Right cardiac atrium (tissue), 5 donors: ENCODE measurements at regions not wholly inside any gene's neighbourhood (a gene's known extent, or its start where the extent isn't known, plus 50 kb on each side); places are given as distances from the start of the nearest gene placed in this dataset.

Experiments
- ATAC-seq, 2 donors: fragments of 200-7000 bp; cut with Tn5 transposase; one replicate each; pipeline versions ENCODE4 v1.8.0 to v1.9.1; 2020; ENCODE audit warnings: moderate library complexity in 2 of 2, mild to moderate bottlenecking in 1 of 2
- DNase-seq, 3 donors: peaks; one replicate each; pipeline ENCODE4 v3.0.0-alpha.2; 2020
- H3K27ac ChIP-seq: one replicate; pipeline ENCODE4 v1.5.1; 2013; ENCODE audit warnings: mild to moderate bottlenecking, low read length, control low read depth, moderate library complexity
- H3K27me3 ChIP-seq: one replicate; pipeline ENCODE4 v1.6.1; 2013; ENCODE audit not compliant: control insufficient read depth, insufficient read depth
- H3K4me1 ChIP-seq: one replicate; pipeline ENCODE4 v1.6.1; 2013; ENCODE audit warnings: low read length; ENCODE audit not compliant: control insufficient read depth, insufficient read depth
- H3K4me3 ChIP-seq: one replicate; pipeline ENCODE4 v1.5.1; 2013; ENCODE audit warnings: low read length, control low read depth
- H3K9me3 ChIP-seq: one replicate; pipeline ENCODE4 v1.6.1; 2013; ENCODE audit warnings: low read length; ENCODE audit not compliant: control insufficient read depth
- WGBS: extraction: QIAGEN DNeasy Blood & Tissue Kit; methylation state at CpG from one replicate; pipeline ENCODE4 v1.1.7; 2013; 5-methylcytosine and 5-hydroxymethylcytosine counted together
- intact Hi-C, 4 donors: fragments of 100-400 bp; cut with DNase I; formaldehyde crosslinking; loops; one replicate each; pipeline versions ENCODE4 v1.11.0 to v1.14.0; 2022 to 2023
- donor health status: healthy with polysubstance abuse.
- donor health status: DM: no; HTN: yes; CAD: no.
- donor health status: DM: no; HTN: no; CAD: no.
- donor health status: DM: no; HTN: yes; CAD: no; lungs with severe emphysema.
- donor health status: DM: yes; HTN: yes; CAD: no.

DNA sequence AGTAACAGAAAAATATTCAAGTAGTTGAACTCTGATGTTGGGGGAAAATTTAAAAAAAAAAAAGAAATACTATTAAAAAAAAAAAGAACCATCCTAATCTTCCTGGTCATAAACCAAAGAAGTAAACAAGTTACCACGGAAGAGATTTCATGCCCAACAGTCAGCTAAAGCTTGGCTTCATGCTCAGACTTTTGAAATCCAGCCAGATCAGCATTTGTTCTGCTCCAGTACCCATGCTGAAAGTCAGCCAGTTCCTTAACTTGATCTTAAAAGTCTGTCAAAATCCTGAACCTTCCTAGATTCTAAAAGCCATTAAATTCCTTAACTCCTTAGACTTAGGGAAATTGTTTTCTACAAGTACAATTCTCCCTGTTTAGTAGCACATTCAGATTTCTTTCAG is 908.7 kb upstream of the CDH9 start:
- WGBS: 11% methylated on average over 1 of the region's 1 CpG
- DNase-seq (no peak), ATAC-seq (no peak)
- H3K4me3 ChIP-seq: no peak overlapping the region
- intact Hi-C loops: no loop called here
- no peaks in the 10 kb centered on the region for H3K4me1 ChIP-seq
- no peaks in the 10 kb centered on the region for H3K9me3 ChIP-seq
- H3K27me3 ChIP-seq: no peaks in the 10 kb centered on the region
- H3K27ac ChIP-seq: no peak overlapping the region

DNA sequence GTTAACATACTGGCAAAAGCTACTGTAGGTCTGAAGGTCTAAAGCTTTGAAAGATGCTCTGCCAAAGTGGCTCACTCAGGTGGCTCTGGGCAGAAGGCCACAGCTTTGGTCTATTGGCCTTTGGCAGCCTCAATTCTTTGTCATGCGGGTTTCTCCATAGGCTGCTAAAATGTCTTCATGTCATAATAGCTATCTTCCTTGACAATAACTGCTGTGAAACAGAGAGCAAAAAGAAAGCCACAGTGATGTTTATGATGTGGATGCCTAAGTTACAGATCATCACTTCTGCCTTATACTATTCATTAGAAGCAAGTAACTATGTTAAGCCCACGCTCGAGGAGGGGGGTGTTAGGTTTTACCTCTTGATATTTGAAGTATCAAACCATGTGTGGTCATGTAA is 906.1 kb upstream of the CDH9 start:
- intact Hi-C loops: no loop called here
- DNase-seq (no peak), ATAC-seq (no peak)
- no peak overlapping the region for H3K4me3 ChIP-seq
- WGBS: 90% methylated on average over 3 of the region's 3 CpGs
- H3K27me3 ChIP-seq: no peaks in the 10 kb centered on the region
- no peak overlapping the region for H3K27ac ChIP-seq
- no peaks in the 10 kb centered on the region for H3K4me1 ChIP-seq
- H3K9me3 ChIP-seq: no peaks in the 10 kb centered on the region

DNA sequence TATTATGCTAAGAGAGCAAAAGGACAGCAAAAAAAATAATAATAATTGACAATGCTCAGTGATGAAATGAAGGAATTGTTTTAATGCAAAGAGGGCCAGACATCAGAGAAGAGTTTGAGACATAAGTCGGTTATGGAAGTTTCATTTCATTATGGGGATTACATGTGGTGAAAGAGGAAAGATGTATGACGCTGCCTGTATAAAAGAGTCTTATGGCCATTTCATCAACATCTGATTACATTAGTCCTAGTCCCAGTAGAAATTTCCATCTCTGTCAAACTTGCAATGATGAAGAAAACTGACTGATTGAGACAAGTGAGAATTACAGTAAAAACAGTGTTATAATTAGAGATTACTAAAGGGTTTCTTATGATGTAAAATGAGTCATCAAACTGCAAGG is 900.6 kb upstream of the CDH9 start:
- no peaks in the 10 kb centered on the region for H3K4me1 ChIP-seq
- H3K4me3 ChIP-seq: no peak overlapping the region
- ATAC-seq: no peak
- 77% methylated on average over 2 of the region's 2 CpGs for WGBS
- peaks cover 2% of the 10 kb centered on the region for H3K9me3 ChIP-seq
- H3K27ac ChIP-seq: no peak overlapping the region
- DNase-seq: no peak
- H3K27me3 ChIP-seq: no peaks in the 10 kb centered on the region
- intact Hi-C loops: no loop called here

DNA sequence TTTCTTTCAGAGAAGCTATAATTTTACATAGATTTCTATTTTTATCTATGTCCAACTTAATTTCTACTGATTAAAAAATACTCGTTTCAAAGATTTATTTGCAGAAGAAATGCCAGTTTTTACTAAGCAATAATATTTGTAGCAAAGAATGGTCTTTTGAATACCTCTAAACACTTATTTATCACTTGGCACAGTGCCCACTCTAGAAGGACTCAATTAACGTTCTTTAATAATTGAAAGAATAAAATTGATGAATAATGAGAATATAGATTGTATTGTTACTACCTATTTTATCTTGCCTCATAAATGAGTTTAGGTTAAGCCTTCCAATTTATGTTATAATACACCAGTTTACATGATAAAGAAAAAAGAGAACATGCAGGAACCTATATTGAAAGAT is 889.7 kb upstream of the CDH9 start:
- ATAC-seq: no peak
- H3K27me3 ChIP-seq: no peaks in the 10 kb centered on the region
- DNase-seq: no peak
- 61% methylated on average over 2 of the region's 2 CpGs for WGBS
- H3K27ac ChIP-seq: no peak overlapping the region
- no peaks in the 10 kb centered on the region for H3K4me1 ChIP-seq
- H3K9me3 ChIP-seq: no peaks in the 10 kb centered on the region
- H3K4me3 ChIP-seq: no peak overlapping the region
- intact Hi-C loops: no loop called here

DNA sequence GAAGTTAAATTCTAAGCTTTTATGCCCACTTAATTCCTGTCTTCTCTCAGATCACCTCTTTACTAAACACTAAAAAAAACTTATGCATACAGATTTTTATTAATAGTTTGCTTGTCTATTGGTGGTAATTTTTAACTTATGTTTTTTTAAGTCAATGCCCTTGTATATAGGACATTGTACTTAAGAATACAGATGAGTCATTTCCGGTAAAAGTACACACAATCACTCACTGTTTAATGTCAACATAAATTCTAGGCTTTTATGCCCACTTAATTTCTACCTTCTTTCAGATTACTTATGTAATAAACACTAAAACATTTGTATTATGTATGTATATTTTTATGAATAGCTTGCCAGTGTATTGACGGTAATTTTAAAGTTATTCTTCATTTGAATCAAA is 872.8 kb upstream of the CDH9 start:
- no peaks in the 10 kb centered on the region for H3K9me3 ChIP-seq
- no peak overlapping the region for H3K4me3 ChIP-seq
- H3K27ac ChIP-seq: no peak overlapping the region
- DNase-seq: no peak
- ATAC-seq: no peak
- WGBS: 84% methylated on average over 2 of the region's 2 CpGs
- H3K27me3 ChIP-seq: no peaks in the 10 kb centered on the region
- no peaks in the 10 kb centered on the region for H3K4me1 ChIP-seq
- intact Hi-C loops: no loop called here

DNA sequence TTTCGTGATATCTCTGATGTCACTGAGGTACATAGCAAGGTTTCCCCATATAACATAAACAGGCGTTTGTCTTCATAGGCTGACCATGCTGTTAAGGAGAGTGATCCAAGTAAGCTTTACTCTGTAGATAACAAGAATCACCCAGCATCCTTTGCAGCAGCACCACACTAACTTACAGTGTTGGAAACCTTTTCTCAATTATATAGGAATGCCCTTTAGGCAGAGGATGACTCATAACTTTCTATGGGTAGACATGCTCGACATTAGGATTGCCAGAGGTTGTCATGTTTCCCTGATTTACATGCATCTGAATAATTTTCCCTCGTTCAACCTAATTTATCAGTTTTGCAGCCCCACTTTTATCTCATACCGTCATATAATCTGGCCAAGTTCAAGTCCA is 870.0 kb upstream of the CDH9 start:
- H3K27me3 ChIP-seq: no peaks in the 10 kb centered on the region

DNA sequence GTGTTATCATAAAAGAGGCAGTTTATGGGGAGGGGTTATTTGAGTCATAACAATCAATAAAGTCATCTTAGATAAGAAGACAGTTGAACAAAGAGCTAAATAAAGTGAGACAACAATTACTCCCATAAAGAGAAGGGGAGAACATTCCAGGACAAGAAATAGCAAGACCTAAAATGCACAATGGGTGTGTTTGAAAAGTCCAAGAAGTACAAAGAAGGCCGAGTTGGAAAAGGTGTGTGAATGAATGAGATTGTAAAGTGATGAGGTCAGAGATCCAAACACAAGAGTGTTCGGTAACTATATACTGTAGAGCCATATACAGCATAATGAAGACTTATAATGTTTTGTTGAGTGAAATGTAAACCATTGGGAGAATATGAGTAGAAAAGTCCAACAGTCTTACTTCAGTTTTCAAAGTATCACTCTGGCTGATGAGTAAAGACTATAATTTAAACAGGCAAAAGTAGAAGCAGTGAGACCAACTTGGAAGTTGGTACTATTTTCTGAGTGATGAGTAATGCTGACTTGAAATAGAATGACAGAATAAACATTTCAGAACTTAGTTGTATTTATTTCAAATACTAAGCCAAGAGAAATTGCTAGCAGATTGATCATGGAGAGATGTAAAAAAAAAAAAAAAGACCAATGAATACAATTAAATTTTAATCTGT is 868.7 kb upstream of the CDH9 start:
- no peak overlapping the region for H3K4me3 ChIP-seq
- no peak overlapping the region for H3K27ac ChIP-seq
- DNase-seq: no peak
- ATAC-seq: no peak
- no peaks in the 10 kb centered on the region for H3K27me3 ChIP-seq
- H3K9me3 ChIP-seq: no peaks in the 10 kb centered on the region
- intact Hi-C loops: no loop called here
- no peaks in the 10 kb centered on the region for H3K4me1 ChIP-seq
- WGBS: 74% methylated on average over 2 of the region's 2 CpGs

More for the DNA sequence above, 870.0 kb upstream of the CDH9 start:
- Histone ChIP-seq H3K27ac (no peak overlapping the region), H3K9me3 (no peaks in the 10 kb centered on the region), H3K4me3 (no peak overlapping the region), H3K4me1 (no peaks in the 10 kb centered on the region)
- no peak for DNase-seq
- ATAC-seq: no peak
- WGBS: 70% methylated on average over 5 of the region's 5 CpGs
- intact Hi-C loops: no loop called here

DNA sequence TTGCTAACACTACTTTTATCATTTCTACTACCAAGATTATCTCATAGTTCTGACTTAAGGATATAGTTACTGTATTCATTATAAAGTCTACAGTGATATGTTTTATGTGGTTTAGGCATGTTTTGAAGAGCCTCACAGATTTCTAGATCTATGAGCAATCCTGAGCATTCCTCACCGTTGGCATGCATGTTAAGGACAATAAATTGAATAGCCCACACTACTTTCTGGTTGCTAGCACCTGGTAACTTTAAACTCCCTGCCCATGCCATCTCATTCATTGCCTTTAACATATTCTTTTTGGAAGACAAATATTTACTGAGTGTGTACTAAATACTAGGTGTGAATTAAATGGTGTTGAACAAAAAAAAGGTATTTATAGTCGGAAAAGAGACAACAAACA is 868.1 kb upstream of the CDH9 start:
- Histone ChIP-seq H3K9me3 (no peaks in the 10 kb centered on the region), H3K4me3 (no peak overlapping the region), H3K27ac (no peak overlapping the region), H3K4me1 (no peaks in the 10 kb centered on the region), H3K27me3 (no peaks in the 10 kb centered on the region)
- intact Hi-C loops: no loop called here
- DNase-seq: no peak
- no peak for ATAC-seq
- WGBS: 50% methylated on average over 2 of the region's 2 CpGs

DNA sequence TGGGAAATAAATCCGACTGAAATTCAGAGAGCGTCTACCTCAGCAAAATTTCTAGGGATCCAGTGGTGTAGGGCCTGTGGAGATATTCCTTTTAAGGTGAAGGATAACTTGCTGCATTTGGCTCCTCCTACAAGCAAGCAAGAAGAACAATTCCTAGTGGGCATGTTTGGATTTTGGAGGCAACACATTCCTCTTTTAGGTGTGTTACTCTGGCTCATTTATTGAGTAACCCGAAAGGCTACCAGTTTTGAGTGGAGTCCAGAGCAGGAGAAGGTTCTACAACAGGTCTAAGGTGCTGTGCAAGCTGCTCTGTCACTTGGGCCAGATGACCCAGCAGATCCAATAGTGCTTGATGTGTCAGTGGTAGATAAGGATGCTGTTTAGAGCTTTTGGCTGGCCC is 862.4 kb upstream of the CDH9 start:
- intact Hi-C loops: no loop called here
- ATAC-seq: no peak
- Histone ChIP-seq H3K4me1 (no peaks in the 10 kb centered on the region), H3K27ac (no peak overlapping the region), H3K9me3 (peaks cover 6% of the 10 kb centered on the region), H3K27me3 (no peaks in the 10 kb centered on the region), H3K4me3 (no peak overlapping the region)
- 65% methylated on average over 3 of the region's 3 CpGs for WGBS
- no peak for DNase-seq

DNA sequence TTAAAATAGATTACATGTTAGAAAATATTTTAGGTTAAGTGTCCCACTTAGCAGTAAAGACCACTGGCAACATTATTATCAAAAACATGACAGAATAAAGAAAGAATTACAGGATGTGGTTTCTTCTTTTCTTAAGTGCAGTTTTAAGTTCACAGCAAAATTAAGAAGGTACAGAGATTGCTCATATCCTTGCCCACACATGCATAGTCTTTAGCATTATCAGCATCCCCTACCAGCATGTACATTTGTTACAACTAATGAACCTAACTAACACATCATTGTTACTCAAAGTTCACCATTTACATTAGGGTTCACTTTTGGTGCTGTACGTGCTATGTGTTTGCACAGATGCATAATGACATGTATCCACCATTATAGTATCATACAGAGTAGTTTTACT is 837.7 kb upstream of the CDH9 start:
- ATAC-seq: no peak
- no peak overlapping the region for H3K4me3 ChIP-seq
- intact Hi-C loops: no loop called here
- no peak for DNase-seq
- no peak overlapping the region for H3K27ac ChIP-seq
- no peaks in the 10 kb centered on the region for H3K9me3 ChIP-seq
- H3K4me1 ChIP-seq: no peaks in the 10 kb centered on the region
- whole genome bisulfite sequencing: 64% methylated on average over 1 of the region's 1 CpG
- H3K27me3 ChIP-seq: no peaks in the 10 kb centered on the region

DNA sequence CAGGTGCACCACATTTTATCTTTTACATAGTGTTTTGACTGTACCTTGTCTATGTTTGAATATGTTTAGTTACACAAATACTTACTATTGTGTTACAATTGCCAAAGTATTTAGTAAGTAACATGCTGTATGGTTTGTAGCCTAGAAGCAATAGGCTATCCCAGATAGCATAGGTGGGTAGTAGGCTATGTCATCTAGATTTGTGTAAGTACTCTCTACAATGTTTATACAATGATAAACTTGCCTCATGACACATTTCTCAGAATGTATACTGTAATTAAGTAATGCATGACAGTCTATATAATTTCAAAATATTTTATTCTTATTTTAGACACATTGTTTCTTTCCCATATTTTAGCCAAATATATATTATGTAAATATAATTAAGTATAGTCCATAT is 836.8 kb upstream of the CDH9 start:
- no peaks in the 10 kb centered on the region for H3K27me3 ChIP-seq
- H3K4me1 ChIP-seq: no peaks in the 10 kb centered on the region
- H3K27ac ChIP-seq: no peak overlapping the region
- no peak for ATAC-seq
- H3K9me3 ChIP-seq: peaks cover 3% of the 10 kb centered on the region
- intact Hi-C loops: no loop called here
- DNase-seq: no peak
- H3K4me3 ChIP-seq: no peak overlapping the region

DNA sequence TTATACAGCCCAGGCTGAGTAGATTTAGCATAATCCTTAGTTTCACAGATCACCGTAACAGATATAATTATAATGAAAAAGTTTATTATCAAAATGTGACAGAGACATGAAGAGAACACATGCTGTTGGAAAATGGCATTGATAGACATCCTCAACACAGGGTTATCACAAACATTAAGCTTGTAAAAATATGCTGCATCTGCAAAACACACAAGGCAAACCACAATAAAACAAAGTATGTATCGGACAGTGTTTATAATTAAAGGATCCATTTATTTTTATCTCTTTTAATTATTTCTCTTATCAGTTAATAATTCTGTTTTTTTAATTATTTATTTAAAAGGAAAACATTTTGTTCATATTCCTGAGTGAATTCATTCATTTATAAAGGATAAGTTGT is 829.9 kb upstream of the CDH9 start:
- 95% methylated on average over 2 of the region's 2 CpGs for WGBS
- intact Hi-C loops: no loop called here
- Histone ChIP-seq H3K27me3 (no peaks in the 10 kb centered on the region), H3K4me1 (no peaks in the 10 kb centered on the region), H3K4me3 (no peak overlapping the region), H3K27ac (no peak overlapping the region), H3K9me3 (peaks cover 3% of the 10 kb centered on the region)
- no peak for ATAC-seq
- DNase-seq: no peak
